IMR-90 (cell line): ENCODE measurements at regions not wholly inside any gene's neighbourhood (a gene's known extent, or its start where the extent isn't known, plus 50 kb on each side); places are given as distances from the start of the nearest gene placed in this dataset.

Experiments used
- ATAC-seq: fragments of 200-7000 bp; cut with Tn5 transposase; 2 replicates; pipeline ENCODE4 v1.9.1; 2020; ENCODE audit warnings: low read depth, mild to moderate bottlenecking, moderate library complexity
- BruUV-seq: library from RNA; stranded (reverse); fragments of 400-500 nt; replicated peaks from 2 replicates; lab custom pipeline; 2021; lab: Mats Ljungman, UMichigan
- CTCF ChIA-PET: fragments of 300-600 bp; formaldehyde crosslinking; extraction: SDS; loops from one replicate; lab custom pipeline; 2021; ENCODE audit warnings: antibody characterized with exemption; lab: Yijun Ruan, JAX
- POLR2A ChIA-PET: fragments of 300-600 bp; sonication (Branson Sonifier 250); formaldehyde crosslinking; loops from one replicate; lab custom pipeline; 2022; ENCODE audit warnings: antibody characterized with exemption; ENCODE audit not compliant: unreplicated experiment; lab: Charles Lee
- DNase-seq: peaks from one replicate; pipeline ENCODE4 v3.0.0; 2013
- H2AFZ ChIP-seq: replicated peaks from 2 replicates; pipeline ENCODE3; 2013; ENCODE audit warnings: low read length, mild to moderate bottlenecking; ENCODE audit not compliant: poor library complexity
- H2AK5ac ChIP-seq: 2 replicates; pipeline ENCODE4 v1.6.1; 2013; ENCODE audit warnings: low read depth, low read length, inconsistent platforms
- H2AK9ac ChIP-seq: replicated peaks from 2 replicates; pipeline ENCODE3; 2013; ENCODE audit warnings: mild to moderate bottlenecking, low read depth, low read length, moderate library complexity; ENCODE audit not compliant: poor library complexity
- H2BK120ac ChIP-seq: 2 replicates; pipeline ENCODE4 v1.6.1; 2013; ENCODE audit warnings: low read depth, low read length, inconsistent platforms
- H2BK15ac ChIP-seq: 3 replicates; pipeline ENCODE4 v1.6.1; 2013; ENCODE audit warnings: low read depth, low read length, inconsistent platforms
- H2BK20ac ChIP-seq: 2 replicates; pipeline ENCODE4 v1.6.1; 2013; ENCODE audit warnings: low read depth, mild to moderate bottlenecking, inconsistent platforms, low read length, moderate library complexity
- H2BK5ac ChIP-seq: 2 replicates; pipeline ENCODE4 v1.6.1; 2013; ENCODE audit warnings: mild to moderate bottlenecking, low read depth, low read length, inconsistent platforms; ENCODE audit not compliant: poor library complexity, severe bottlenecking
- H3K14ac ChIP-seq: replicated peaks from 2 replicates; pipeline ENCODE4 v1.6.1; 2013; ENCODE audit warnings: low read depth, low read length, inconsistent platforms
- H3K18ac ChIP-seq: 2 replicates; pipeline ENCODE4 v1.6.1; 2013; ENCODE audit warnings: low read depth, low read length, control low read depth
- H3K23ac ChIP-seq: 2 replicates; pipeline ENCODE4 v1.6.1; 2013; ENCODE audit warnings: low read depth, low read length, inconsistent platforms
- H3K27ac ChIP-seq: 2 replicates; pipeline ENCODE4 v1.5.1; 2013; ENCODE audit warnings: mild to moderate bottlenecking, control low read depth, low read length; ENCODE audit not compliant: insufficient read depth
- H3K27me3 ChIP-seq: 2 replicates; pipeline ENCODE4 v1.6.1; 2013; ENCODE audit warnings: low read length; ENCODE audit not compliant: control insufficient read depth, insufficient read depth
- H3K36me3 ChIP-seq: 2 replicates; pipeline ENCODE4 v1.6.1; 2013; ENCODE audit warnings: low read length, mixed read lengths; ENCODE audit not compliant: control insufficient read depth, insufficient read depth
- H3K4ac ChIP-seq: 2 replicates; pipeline ENCODE4 v1.6.1; 2013; ENCODE audit warnings: low read depth, low read length, inconsistent platforms
- H3K4me1 ChIP-seq: 2 replicates; pipeline ENCODE4 v1.6.1; 2013; ENCODE audit warnings: low read length, mixed read lengths; ENCODE audit not compliant: control insufficient read depth, insufficient read depth
- H3K4me2 ChIP-seq: 2 replicates; pipeline ENCODE4 v1.6.1; 2013; ENCODE audit warnings: low read depth, mild to moderate bottlenecking, control low read depth, low read length, moderate library complexity
- H3K4me3 ChIP-seq: 2 replicates; pipeline ENCODE4 v1.5.1; 2013; ENCODE audit warnings: low read depth, mild to moderate bottlenecking, control low read depth, low read length, moderate library complexity; ENCODE audit not compliant: insufficient read depth
- H3K56ac ChIP-seq: 2 replicates; pipeline ENCODE4 v1.6.1; 2013; ENCODE audit warnings: low read length, inconsistent platforms; ENCODE audit not compliant: insufficient read depth; ENCODE audit errors: extremely low read depth
- H3K79me1 ChIP-seq, 2 experiments: 2 replicates each; pipeline ENCODE4 v1.6.1; 2013; ENCODE audit warnings: low read length in 2 of 2, inconsistent platforms in 1 of 2, low read depth in 1 of 2
- H3K9ac ChIP-seq: 2 replicates; pipeline ENCODE4 v1.6.1; 2013; ENCODE audit warnings: low read depth, low read length, control low read depth
- H3K9me1 ChIP-seq: 2 replicates; pipeline ENCODE4 v1.6.1; 2013; ENCODE audit warnings: low read length, inconsistent platforms; ENCODE audit not compliant: insufficient read depth
- H3K9me3 ChIP-seq: 2 replicates; pipeline ENCODE4 v1.6.1; 2013; ENCODE audit warnings: low read length; ENCODE audit not compliant: control insufficient read depth, insufficient read depth
- H4K20me1 ChIP-seq: 2 replicates; pipeline ENCODE4 v1.6.1; 2013; ENCODE audit warnings: low read length, inconsistent platforms; ENCODE audit not compliant: insufficient read depth
- H4K5ac ChIP-seq: 2 replicates; pipeline ENCODE4 v1.6.1; 2013; ENCODE audit warnings: mild to moderate bottlenecking, low read depth, low read length, control low read depth
- H4K8ac ChIP-seq, 2 experiments: 2 replicates each; pipeline ENCODE4 v1.6.1; 2013; ENCODE audit warnings: low read depth in 2 of 2, low read length in 2 of 2, control low read depth in 1 of 2, inconsistent platforms in 1 of 2
- H4K91ac ChIP-seq: 2 replicates; pipeline ENCODE4 v1.6.1; 2013; ENCODE audit warnings: low read depth, low read length, inconsistent platforms; ENCODE audit not compliant: insufficient read depth
- CEBPB ChIP-seq: IDR thresholded peaks from 2 replicates; pipeline ENCODE4 v1.6.1; 2012; ENCODE audit warnings: low read depth, low read length, improper control_type of control experiment
- CHD1 ChIP-seq: IDR thresholded peaks from 2 replicates; pipeline ENCODE4 v1.6.1; 2012; ENCODE audit warnings: low read depth, low read length, improper control_type of control experiment
- SMC3 ChIP-seq: fragments of 150-350 bp; IDR thresholded peaks from 2 replicates; pipeline ENCODE4 v1.6.1; 2016; ENCODE audit warnings: low read depth, mild to moderate bottlenecking, antibody characterized with exemption, low read length, moderate library complexity
- WGBS, 2 experiments: methylation state at CpG; one replicate each; pipeline versions ENCODE4 v1.1.5 to v1.1.7; 2013; ENCODE audit warnings: missing lambda C conversion rate in 2 of 2; ENCODE audit not compliant: insufficient read length in 1 of 2; ENCODE audit errors: extremely low coverage in 2 of 2; 5-methylcytosine and 5-hydroxymethylcytosine counted together
- dilution Hi-C: fragments of 300-500 bp; cut with HindIII; formaldehyde crosslinking; loops from one replicate; pipeline ENCODE4 v1.14.3; 2018; ENCODE audit warnings: low sequenced_read_pairs; ENCODE audit not compliant: unreplicated experiment
- in situ Hi-C: fragments of 300-500 bp; cut with MboI; formaldehyde crosslinking; loops from 3 replicates; pipeline ENCODE4 v1.14.3; 2019; ENCODE audit warnings: low sequenced_read_pairs, inconsistent platforms, mixed read lengths
- intact Hi-C: fragments of 100-400 bp; cut with micrococcal nuclease; formaldehyde crosslinking; loops from 2 replicates; pipeline ENCODE4 v1.10.0; 2022

DNA sequence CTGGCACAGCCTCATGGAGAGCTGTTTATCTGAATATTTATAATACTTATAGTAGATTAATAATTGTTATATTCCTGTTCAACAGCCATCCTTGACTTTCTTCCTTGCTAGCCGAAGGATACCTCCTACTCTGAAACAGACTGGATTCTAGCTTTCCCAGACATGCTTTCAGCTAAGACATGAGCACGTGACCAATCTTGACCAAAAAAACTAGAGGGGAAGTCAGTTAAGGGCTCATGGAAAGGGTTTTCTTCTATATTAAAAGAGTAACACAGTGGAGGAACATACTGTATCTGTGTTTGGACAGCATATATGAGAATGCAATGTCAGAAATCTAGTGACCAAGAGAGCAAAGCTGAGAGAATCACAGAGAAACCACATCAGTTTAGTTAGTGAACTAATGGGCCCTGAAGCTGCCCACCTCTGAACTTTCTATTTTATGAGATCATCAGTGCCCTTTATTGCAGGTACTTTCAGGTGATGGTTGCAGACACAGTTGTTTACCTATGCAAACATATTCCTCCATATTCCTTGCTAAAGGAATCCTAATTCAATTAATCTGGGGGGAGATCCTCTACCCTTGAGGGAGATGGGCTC is 140.4 kb upstream of the SLC24A3 start:
- no peaks in the 10 kb centered on the region for H3K9me1 ChIP-seq
- BruUV-seq: no TSS peak
- no peak overlapping the region for H2BK120ac ChIP-seq
- H4K8ac ChIP-seq: no peak overlapping the region
- no peak overlapping the region for H2AK9ac ChIP-seq
- H4K91ac ChIP-seq: no peak overlapping the region
- no peaks in the 10 kb centered on the region for H3K4me1 ChIP-seq
- no peak overlapping the region for H2BK20ac ChIP-seq
- in situ Hi-C loops: no loop called here
- no peak for TF ChIP-seq CHD1
- TF ChIP-seq SMC3: no peak
- TF ChIP-seq CEBPB: no peak
- dilution Hi-C loops: no loop called here
- H3K56ac ChIP-seq: no peak overlapping the region
- H3K27ac ChIP-seq: no peak overlapping the region
- H3K9me3 ChIP-seq: peaks cover 20% of the 10 kb centered on the region
- no peak overlapping the region for H3K4ac ChIP-seq
- no peak overlapping the region for H3K14ac ChIP-seq
- DNase-seq: no peak
- H3K36me3 ChIP-seq: no peaks in the 10 kb centered on the region
- no peak overlapping the region for H3K18ac ChIP-seq
- no CpG with 5 or more reads among the region's 2 CpGs for WGBS, 2 experiments
- ChIA-PET CTCF (no interaction called here), POLR2A (no interaction called here)
- H3K9ac ChIP-seq: no peak overlapping the region
- intact Hi-C loops: no loop called here
- no peak overlapping the region for H3K4me2 ChIP-seq
- no peak overlapping the region for H2BK15ac ChIP-seq
- H3K27me3 ChIP-seq: no peaks in the 10 kb centered on the region
- H3K79me1 ChIP-seq: no peaks in the 10 kb centered on the region
- no peak overlapping the region for H3K4me3 ChIP-seq
- no peak for ATAC-seq
- no peak overlapping the region for H2BK5ac ChIP-seq
- H2AK5ac ChIP-seq: no peak overlapping the region
- no peak overlapping the region for H4K5ac ChIP-seq
- H3K23ac ChIP-seq: no peak overlapping the region
- no peaks in the 10 kb centered on the region for H4K20me1 ChIP-seq
- H2AFZ ChIP-seq: no peak overlapping the region
